ENCODE measurements at regions not wholly inside any gene's neighbourhood (a gene's known extent, or its start where the extent isn't known, plus 50 kb on each side); places are given as distances from the start of the nearest gene placed in this dataset.

DNA sequence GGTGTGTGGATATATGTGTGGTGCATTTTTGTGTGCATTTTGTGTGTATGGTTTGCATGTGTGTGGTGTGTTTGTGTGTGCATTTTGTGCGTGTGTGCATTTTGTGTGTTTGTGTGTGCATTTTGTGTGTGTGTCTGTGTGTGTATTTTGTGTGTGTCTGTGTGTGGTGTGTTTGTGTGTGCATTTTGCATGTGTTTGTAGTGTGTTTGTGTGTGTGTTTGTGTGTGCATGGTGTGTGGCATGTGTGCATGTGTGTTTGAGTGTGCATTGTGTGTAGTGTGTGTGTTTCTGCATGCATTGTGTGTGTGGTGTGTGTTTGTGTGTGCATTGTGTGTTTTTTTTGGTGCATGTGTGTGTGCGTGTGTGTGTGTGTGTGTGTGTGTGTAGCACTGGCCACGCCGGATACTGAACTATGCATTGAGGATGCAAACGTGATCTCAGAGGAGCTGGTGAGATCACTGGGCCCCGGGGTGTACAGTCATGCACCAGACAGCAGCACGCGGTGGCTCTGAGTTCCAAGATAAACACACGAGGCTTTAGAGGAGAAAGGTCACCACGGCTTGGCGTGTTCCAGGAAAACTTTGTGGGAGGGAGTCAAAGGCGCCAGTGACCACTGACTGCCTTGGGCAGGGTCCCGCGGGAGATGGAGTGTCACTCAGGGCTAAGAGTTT is 106.6 kb upstream of the SHH start:
- TF ChIP-seq, protein P1, sequence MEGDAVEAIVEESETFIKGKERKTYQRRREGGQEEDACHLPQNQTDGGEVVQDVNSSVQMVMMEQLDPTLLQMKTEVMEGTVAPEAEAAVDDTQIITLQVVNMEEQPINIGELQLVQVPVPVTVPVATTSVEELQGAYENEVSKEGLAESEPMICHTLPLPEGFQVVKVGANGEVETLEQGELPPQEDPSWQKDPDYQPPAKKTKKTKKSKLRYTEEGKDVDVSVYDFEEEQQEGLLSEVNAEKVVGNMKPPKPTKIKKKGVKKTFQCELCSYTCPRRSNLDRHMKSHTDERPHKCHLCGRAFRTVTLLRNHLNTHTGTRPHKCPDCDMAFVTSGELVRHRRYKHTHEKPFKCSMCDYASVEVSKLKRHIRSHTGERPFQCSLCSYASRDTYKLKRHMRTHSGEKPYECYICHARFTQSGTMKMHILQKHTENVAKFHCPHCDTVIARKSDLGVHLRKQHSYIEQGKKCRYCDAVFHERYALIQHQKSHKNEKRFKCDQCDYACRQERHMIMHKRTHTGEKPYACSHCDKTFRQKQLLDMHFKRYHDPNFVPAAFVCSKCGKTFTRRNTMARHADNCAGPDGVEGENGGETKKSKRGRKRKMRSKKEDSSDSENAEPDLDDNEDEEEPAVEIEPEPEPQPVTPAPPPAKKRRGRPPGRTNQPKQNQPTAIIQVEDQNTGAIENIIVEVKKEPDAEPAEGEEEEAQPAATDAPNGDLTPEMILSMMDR (IDR thresholded peaks at IDR 0.05; ENCODE audit: low read depth, low read length, poor library complexity, severe bottlenecking): no peak
- TF ChIP-seq EZH2phosphoT487 (IDR thresholded peaks at IDR 0.05; ENCODE audit: borderline replicate concordance, low read length): no peak

Measured in DOHH2 (cell line).